ENCODE measurements at regions not wholly inside any gene's neighbourhood (a gene's known extent, or its start where the extent isn't known, plus 50 kb on each side); places are given as distances from the start of the nearest gene placed in this dataset.

DNA sequence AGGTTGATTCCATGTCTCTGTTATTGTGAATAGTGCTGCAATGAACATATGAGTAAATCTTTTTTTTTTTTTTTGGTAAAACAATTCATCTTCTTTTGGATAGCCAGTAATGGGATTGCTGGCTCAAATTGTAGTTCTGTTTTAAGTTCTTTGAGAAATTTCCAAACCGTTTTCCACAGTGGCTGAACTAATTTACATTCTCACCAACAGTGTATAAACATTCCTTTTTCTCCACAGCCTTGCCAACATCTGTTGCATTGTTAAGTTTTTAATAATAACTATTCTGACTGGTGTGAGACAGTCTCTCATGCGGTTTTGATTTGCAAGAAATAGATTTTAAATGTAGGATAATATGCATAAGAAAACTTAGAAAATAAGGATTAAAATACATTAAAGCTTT is 279.0 kb upstream of the EPHA3 start:
- TF ChIP-seq POLR2A (IDR thresholded peaks at IDR 0.05; ENCODE audit: low read depth, low read length) (no peak), POLR2AphosphoS5 (IDR thresholded peaks at IDR 0.05; ENCODE audit: low read depth, low read length) (no peak), TAF1 (IDR thresholded peaks at IDR 0.05; ENCODE audit: low read depth, low read length) (no peak), SPI1 (IDR thresholded peaks at IDR 0.05; ENCODE audit: low read depth, low read length) (no peak)

Measured in GM12891 (cell line).